ENCODE measurements at regions not wholly inside any gene's neighbourhood (a gene's known extent, or its start where the extent isn't known, plus 50 kb on each side); places are given as distances from the start of the nearest gene placed in this dataset.

- TF ChIP-seq CTCF (IDR thresholded peaks at IDR 0.05; ENCODE audit: control insufficient read depth, insufficient read depth, low read depth, low read length, missing control alignments): no peak
- DNase-seq (ENCODE audit: low read depth): no peak
- H3K4me3 ChIP-seq (ENCODE audit: control insufficient read depth, low read depth, low read length): no peak overlapping the region
These were observed 611.9 kb downstream of the TBC1D22A start for GRCh38 chr22:47374273-47374771.

- no peak overlapping the region for H3K4me3 ChIP-seq (ENCODE audit: control insufficient read depth, low read depth, low read length)
- TF ChIP-seq CTCF (IDR thresholded peaks at IDR 0.05; ENCODE audit: control insufficient read depth, insufficient read depth, low read depth, low read length, missing control alignments): no peak
- no peak for DNase-seq (ENCODE audit: low read depth)
These were observed 611.3 kb downstream of the TBC1D22A start for GRCh38 chr22:47373648-47374272.

- TF ChIP-seq CTCF (IDR thresholded peaks at IDR 0.05; ENCODE audit: control insufficient read depth, insufficient read depth, low read depth, low read length, missing control alignments): no peak
- DNase-seq (ENCODE audit: low read depth): no peak
- no peak overlapping the region for H3K4me3 ChIP-seq (ENCODE audit: control insufficient read depth, low read depth, low read length)
These were observed 610.3 kb downstream of the TBC1D22A start for GRCh38 chr22:47372596-47373385.

GRCh38 chr22:47372111-47372581 is 609.7 kb downstream of the TBC1D22A start:
- TF ChIP-seq CTCF (IDR thresholded peaks at IDR 0.05; ENCODE audit: control insufficient read depth, insufficient read depth, low read depth, low read length, missing control alignments): no peak
- no peak for DNase-seq (ENCODE audit: low read depth)
- no peak overlapping the region for H3K4me3 ChIP-seq (ENCODE audit: control insufficient read depth, low read depth, low read length)

- DNase-seq (ENCODE audit: low read depth): no peak
- TF ChIP-seq CTCF (IDR thresholded peaks at IDR 0.05; ENCODE audit: control insufficient read depth, insufficient read depth, low read depth, low read length, missing control alignments): no peak
- no peak overlapping the region for H3K4me3 ChIP-seq (ENCODE audit: control insufficient read depth, low read depth, low read length)
These were observed 609.0 kb downstream of the TBC1D22A start for GRCh38 chr22:47371263-47372090.

All from AG09309 (cell line).